GM12874 (cell line): ENCODE measurements at regions not wholly inside any gene's neighbourhood (a gene's known extent, or its start where the extent isn't known, plus 50 kb on each side); places are given as distances from the start of the nearest gene placed in this dataset.

Experiments used
- CTCF ChIP-seq: IDR thresholded peaks from 2 replicates; pipeline ENCODE4 v1.5.1; 2011; ENCODE audit warnings: low read depth, mild to moderate bottlenecking, control low read depth, low read length, moderate library complexity; ENCODE audit not compliant: insufficient read depth

GRCh38 chr13:63085851-63086250 lies 1670.2 kb upstream of the PCDH20 start:
- TF ChIP-seq CTCF = no peak

- TF ChIP-seq CTCF = no peak
These were observed 1665.9 kb upstream of the PCDH20 start for GRCh38 chr13:63081400-63082014.

- TF ChIP-seq CTCF = no peak
These were observed 1659.5 kb upstream of the PCDH20 start for GRCh38 chr13:63075126-63075525.

- TF ChIP-seq CTCF = no peak
These were observed 1634.6 kb upstream of the PCDH20 start for GRCh38 chr13:63050287-63050686.

- no peak for TF ChIP-seq CTCF
These were observed 1633.0 kb upstream of the PCDH20 start for GRCh38 chr13:63048653-63049052.

- no peak for TF ChIP-seq CTCF
These were observed 1629.1 kb upstream of the PCDH20 start for GRCh38 chr13:63044589-63045313.

- no peak for TF ChIP-seq CTCF
These were observed 1627.0 kb upstream of the PCDH20 start for GRCh38 chr13:63042686-63043085.
